GM18907 (cell line): ENCODE measurements at regions not wholly inside any gene's neighbourhood (a gene's known extent, or its start where the extent isn't known, plus 50 kb on each side); places are given as distances from the start of the nearest gene placed in this dataset.
"Not testable (repeated sequence)": the region's sequence is repeated elsewhere in the genome, so short reads cannot be mapped to it uniquely, and the experiment has no call there.

Experiments
- ATAC-seq: cut with Tn5 transposase; IDR thresholded peaks from one replicate; pipeline ENCODE4 v1.9.1; 2021; ENCODE audit warnings: mild to moderate bottlenecking, moderate library complexity; ENCODE audit not compliant: unreplicated experiment

GRCh38 chr3:187540847-187541246 lies 129.3 kb downstream of the SST start:
- ATAC-seq = no peak

GRCh38 chr3:187536185-187536584 lies 134.0 kb downstream of the SST start:
- no peak for ATAC-seq

GRCh38 chr3:187533797-187534196 lies 136.4 kb downstream of the SST start:
- ATAC-seq = no peak

- no peak for ATAC-seq
Measured at GRCh38 chr3:187531831-187532230, 138.4 kb downstream of the SST start.

GRCh38 chr3:187522890-187523289 lies 147.3 kb downstream of the SST start:
- ATAC-seq = no peak

- no peak for ATAC-seq
Measured at GRCh38 chr3:187522293-187522692, 147.9 kb downstream of the SST start.

- no peak for ATAC-seq
Measured at GRCh38 chr3:187521546-187521945, 148.6 kb downstream of the SST start.

- no peak for ATAC-seq
Measured at GRCh38 chr3:187520027-187520945, 149.9 kb downstream of the SST start.

GRCh38 chr3:187519428-187519890 lies 150.7 kb downstream of the SST start:
- no peak for ATAC-seq

- no peak for ATAC-seq
Measured at GRCh38 chr3:187518616-187519015, 150.4 kb downstream of the RTP4 start.

- no peak for ATAC-seq
Measured at GRCh38 chr3:187518207-187518606, 150.0 kb downstream of the RTP4 start.

- no peak for ATAC-seq
Measured at GRCh38 chr3:187516446-187517185, 148.4 kb downstream of the RTP4 start.

GRCh38 chr3:187507905-187508304 lies 139.7 kb downstream of the RTP4 start:
- ATAC-seq = no peak

- no peak for ATAC-seq
Measured at GRCh38 chr3:187507266-187507665, 139.1 kb downstream of the RTP4 start.

- no peak for ATAC-seq
Measured at GRCh38 chr3:187504435-187504834, 136.2 kb downstream of the RTP4 start.

- ATAC-seq = no peak
Measured at GRCh38 chr3:187498211-187498724, 130.1 kb downstream of the RTP4 start.

GRCh38 chr3:187497052-187497451 lies 128.9 kb downstream of the RTP4 start:
- ATAC-seq = no peak

GRCh38 chr3:187494056-187494455 lies 125.9 kb downstream of the RTP4 start:
- not testable (repeated sequence) for ATAC-seq

GRCh38 chr3:187491371-187491770 lies 123.2 kb downstream of the RTP4 start:
- no peak for ATAC-seq

GRCh38 chr3:187490366-187490765 lies 122.2 kb downstream of the RTP4 start:
- no peak for ATAC-seq

- no peak for ATAC-seq
Measured at GRCh38 chr3:187484547-187485295, 116.5 kb downstream of the RTP4 start.
